SK-MEL-5 (cell line): ENCODE measurements at regions not wholly inside any gene's neighbourhood (a gene's known extent, or its start where the extent isn't known, plus 50 kb on each side); places are given as distances from the start of the nearest gene placed in this dataset.
A peak's percentile ranks its signal among the peaks of the same experiment; 100 is the strongest.

Experiments
- DNase-seq: peaks from one replicate; pipeline ENCODE4 v3.0.0-alpha.2; 2016; ENCODE audit warnings: low read depth, low spot score
- in situ Hi-C: cut with HindIII; loops from 2 replicates; pipeline ENCODE4 v1.10.0; 2016; ENCODE audit warnings: low sequenced_read_pairs, high pct_unique_total_duplicates, low pct_unique_long_range_greater_than_20kb

DNA sequence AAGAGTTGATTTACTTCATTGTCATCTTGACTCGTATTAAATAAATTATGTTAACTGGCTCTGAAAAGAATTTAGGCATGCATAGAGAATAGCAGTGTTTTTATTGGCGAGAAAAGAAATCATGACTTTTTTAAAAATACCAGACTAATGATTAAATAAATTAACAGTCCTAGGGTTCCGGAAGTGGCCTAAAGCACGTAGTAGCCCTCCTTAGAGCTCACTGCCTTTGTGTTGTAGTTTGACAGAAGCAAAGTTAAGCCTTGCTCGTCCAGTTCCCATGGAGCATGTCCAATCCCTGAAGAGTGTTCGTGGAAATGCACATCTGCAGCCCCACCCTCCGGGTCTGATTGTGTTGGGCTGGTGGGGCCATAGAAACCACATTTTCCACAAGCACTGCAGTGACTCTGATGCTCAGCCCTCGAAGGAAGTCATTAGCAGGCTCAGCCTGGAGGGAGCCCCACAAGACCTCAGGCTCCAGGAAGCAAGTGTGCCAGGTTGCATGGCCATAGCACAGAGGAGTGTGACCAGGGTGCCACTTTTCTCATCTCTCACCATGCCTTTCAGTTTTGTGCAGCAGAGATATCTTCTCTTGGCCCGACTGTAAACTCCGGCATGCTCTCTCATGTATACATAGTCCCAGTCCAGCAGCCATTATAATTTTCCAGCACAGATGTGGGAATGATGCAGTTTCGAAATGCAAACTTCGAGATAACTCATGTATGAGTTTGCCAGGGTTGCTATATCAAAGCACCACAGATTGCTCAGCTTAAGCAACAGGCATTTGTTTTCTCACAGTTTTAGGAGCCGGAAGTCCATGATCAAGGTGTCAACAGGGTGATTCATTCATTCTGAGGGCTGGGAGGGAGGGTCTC is 188.6 kb upstream of the SH3BP4 start:
- in situ Hi-C loops, result no loop called here
- no peak for DNase-seq

DNA sequence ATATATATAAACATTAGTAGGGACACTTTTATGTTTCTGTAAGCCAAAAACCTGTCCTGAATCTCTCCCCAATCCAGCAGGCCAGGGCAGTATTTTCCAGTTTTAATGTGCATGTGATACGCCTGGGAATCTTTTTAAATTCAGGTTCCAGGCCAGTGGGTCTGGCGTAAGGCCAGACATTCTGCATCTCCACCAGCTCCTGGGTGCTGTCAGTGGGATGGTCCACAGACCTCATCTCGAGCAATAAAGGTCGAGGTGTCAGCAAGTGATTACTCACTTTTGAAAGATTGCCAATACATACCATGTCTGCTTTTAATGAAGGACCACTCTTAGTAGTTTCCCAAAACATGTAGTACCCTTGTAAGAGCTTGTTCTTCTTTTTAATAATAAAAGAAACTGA is 189.9 kb upstream of the SH3BP4 start:
- DNase-seq, result no peak
- in situ Hi-C loops, result no loop called here

DNA sequence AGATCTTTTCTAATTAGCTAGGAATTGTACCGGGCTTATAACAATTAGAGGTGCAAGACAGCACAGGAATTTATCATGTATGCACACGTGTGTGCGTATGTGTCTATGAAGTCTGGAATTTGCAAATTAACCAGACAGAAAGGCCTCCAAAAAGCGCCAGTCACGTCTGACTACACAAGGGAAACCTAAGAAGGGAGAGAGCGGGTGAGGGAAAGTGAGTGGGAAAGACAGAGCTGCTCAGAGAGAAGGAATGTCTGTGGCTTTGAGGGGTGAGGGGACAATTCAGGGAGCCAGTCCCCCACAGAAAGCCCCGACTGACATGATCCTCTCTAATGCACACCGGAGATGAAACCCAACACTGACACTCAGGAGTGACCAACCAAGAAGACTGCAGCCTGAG is 197.7 kb upstream of the SH3BP4 start:
- DNase-seq, result no peak
- in situ Hi-C loops, result no loop called here

DNA sequence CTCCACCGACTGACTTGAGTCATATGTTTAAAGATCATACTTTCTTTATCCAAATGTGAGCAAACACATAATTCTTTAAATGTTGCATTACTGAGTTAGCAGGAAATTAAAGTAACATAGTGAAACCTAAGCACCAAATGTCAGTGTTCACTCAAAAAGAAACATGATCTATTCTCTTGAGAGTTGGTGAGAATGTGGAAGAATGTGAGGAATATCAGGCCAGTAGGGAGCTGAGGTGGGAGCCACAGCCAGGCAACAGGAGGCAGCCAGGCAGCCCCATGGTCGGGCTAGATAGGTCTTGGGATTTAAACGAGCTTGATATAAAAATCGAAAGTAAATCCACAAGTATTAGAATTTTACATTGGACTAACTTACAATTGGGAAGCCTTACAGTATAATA is 198.1 kb upstream of the SH3BP4 start:
- no peak for DNase-seq
- in situ Hi-C loops, result no loop called here

DNA sequence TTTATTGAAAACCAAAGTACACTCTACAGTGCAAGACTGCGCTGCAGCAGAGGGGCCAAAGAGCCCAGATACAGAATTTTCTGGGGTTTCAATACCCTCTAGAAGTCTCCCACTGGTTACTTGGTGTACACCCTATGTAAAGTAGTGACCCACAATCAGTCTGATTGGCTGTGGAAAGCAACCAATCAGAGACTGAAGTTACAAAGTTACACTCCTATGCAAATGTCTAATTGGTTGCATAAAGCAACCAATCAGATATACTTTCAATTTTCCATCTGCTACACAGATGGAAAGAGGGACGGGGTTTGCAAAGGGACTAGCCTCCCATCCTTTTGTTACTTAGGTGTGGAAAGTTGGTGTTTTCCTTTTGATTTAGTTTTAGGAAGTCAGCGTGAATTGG is 198.9 kb upstream of the SH3BP4 start:
- in situ Hi-C loops, result no loop called here
- DNase-seq, result peak; percentile 10

DNA sequence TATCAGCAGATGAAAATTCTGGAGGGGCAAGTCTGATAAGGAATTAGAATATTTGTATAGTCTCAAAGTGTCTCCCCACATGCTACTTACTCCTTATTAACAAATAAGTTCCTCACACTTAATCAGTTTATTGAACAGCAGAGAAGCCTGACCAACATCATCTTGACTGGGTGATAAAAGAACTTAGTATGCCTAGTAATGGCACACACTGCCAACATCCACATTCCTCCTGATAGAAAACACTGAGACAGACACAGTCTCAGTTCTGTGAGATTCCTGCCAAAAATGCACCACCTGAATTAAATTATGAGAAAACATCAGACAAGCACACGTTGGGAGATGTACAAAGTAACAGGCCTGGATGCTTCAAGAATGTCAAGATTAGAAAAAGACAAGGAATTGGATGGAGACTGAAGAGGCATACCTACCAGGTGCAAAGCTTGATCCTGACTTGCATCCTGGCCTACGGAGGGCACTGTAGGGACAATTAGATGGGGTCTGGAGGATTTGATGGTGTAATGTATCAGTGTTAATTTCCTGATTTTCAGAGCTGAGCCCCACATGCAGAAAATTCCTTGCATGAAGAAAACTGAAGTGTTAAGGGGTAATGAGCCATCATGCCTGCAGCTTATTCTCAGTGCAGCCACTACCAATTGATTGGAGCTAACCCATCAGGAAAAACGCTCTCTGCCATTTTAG is 200.4 kb upstream of the SH3BP4 start:
- in situ Hi-C loops, result no loop called here
- DNase-seq, result no peak

DNA sequence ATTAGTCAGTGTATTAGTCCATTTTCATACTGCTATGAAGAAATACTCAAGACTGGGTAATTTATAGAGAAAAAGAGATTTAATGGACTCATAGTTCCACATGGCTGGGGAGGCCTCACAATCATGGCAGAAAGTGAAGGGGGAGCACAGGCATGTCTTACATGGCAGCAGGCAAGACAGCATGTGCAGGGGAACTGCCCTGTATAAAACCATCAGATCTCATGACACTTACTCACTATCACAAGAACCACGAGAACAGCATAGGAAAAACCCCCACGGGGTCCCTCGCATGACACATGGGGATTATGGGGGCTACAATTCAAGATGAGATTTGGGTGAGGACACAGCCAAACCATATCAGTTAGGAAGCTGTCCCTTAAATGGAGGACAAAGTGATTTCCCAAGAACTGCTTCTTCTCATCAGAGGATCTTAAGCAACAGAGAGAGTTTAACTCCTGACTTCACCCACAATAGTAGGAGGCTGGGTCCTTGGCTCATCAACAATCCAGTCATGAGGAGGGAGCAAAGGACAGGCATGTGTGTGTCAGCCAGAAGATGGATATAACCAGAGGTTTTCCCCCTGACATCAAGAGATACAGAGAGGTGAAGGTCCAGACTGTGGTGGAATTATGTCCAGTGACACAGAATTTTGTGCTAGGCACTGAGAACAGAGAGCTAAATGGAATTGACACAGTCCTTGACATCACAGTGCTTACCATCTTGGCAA is 203.8 kb upstream of the SH3BP4 start:
- DNase-seq, result no peak
- in situ Hi-C loops, result no loop called here

DNA sequence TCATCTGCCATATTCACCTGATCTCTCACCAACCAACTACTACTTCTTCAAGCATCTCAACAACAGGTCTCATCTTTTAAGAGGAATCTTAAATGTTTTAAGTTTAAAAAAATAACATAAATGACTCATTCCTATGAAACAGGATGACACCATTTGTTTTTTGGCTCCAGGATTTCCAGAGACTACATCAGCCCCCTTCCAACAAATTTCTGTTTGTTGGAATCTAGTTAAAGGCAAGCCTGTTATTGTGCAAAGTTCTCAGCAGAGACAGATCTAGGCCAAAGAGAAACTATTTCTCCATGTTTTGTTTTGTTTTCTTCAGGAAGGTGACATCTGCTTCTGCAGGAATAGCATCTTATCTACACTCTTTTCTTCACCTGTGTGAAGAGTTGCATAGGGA is 204.8 kb upstream of the SH3BP4 start:
- DNase-seq, result no peak
- in situ Hi-C loops, result no loop called here

DNA sequence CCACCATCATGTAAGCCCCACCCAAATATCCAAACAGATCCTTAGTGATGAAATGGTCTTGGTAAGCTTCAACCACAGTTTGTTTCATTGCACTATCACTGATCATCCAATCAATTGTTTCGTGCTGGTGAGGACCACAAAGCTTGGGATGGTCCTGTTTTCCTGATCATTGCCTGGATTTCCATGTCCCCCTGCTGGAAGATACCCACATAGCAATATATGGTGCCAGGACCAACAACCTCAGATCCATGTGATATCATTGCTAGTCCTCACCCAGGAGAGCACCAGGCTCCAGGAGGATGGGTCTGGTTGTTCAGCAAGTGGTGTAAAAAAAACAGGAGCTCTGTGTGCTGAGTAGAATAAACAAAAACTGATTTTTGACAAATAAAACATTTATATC is 206.5 kb upstream of the SH3BP4 start:
- peak; percentile 54 for DNase-seq
- in situ Hi-C loops, result no loop called here

DNA sequence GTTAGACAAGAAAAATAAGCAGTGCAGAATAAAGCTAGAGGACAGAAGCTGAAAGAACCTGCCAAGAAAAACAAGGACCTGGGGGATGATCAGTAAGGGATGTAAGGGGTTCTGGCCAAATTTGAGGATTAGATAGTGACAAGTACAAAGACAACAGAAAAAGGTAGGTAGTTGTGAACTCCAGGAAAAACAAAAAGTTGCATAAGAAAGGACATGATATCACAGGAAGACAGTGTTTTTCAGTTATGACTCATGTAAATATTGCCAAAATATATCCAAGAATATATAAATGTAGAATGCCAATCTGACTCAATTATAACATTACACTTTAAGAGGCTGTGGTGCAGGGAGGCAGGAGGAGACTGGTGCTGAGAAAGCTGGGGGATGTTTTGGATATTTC is 209.8 kb upstream of the SH3BP4 start:
- in situ Hi-C loops, result no loop called here
- no peak for DNase-seq

DNA sequence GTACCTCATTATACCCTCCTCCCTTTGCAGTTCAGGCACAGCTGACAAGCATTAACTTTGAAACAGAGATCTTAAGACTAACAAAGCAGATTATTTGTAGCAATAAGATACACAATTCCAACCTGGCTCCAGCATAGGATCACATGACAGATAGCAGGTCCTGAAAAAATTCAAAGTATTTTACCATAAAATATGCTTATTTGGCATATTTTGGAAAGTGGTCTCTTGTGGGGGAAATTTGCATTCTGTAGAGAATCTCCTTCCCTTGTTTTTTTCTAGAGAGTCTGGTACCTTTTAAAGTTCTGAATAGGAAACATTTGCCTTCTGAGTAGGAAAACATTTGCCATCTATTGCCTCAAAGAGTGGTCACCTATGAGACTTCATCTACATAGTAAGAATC is 212.8 kb upstream of the SH3BP4 start:
- in situ Hi-C loops, result no loop called here
- DNase-seq, result no peak

DNA sequence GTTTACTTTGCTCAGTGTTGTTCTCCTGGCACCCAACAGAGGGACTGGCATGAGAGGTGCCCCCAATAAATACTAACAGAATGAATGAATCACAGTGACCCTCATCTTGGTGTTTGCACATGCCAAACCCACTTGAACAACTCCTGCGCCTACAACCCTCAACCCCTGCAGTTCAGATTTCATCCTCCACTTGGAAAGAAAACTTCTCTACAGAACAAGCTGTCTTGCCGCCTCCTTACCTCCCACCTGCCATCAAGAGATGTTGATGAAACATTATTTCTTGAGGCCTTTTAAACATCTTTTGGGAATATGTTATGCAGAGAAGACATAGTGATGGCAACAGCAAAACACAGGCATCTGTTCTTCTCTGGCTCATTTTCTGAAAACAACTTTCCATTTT is 216.0 kb upstream of the SH3BP4 start:
- no peak for DNase-seq
- in situ Hi-C loops, result no loop called here

DNA sequence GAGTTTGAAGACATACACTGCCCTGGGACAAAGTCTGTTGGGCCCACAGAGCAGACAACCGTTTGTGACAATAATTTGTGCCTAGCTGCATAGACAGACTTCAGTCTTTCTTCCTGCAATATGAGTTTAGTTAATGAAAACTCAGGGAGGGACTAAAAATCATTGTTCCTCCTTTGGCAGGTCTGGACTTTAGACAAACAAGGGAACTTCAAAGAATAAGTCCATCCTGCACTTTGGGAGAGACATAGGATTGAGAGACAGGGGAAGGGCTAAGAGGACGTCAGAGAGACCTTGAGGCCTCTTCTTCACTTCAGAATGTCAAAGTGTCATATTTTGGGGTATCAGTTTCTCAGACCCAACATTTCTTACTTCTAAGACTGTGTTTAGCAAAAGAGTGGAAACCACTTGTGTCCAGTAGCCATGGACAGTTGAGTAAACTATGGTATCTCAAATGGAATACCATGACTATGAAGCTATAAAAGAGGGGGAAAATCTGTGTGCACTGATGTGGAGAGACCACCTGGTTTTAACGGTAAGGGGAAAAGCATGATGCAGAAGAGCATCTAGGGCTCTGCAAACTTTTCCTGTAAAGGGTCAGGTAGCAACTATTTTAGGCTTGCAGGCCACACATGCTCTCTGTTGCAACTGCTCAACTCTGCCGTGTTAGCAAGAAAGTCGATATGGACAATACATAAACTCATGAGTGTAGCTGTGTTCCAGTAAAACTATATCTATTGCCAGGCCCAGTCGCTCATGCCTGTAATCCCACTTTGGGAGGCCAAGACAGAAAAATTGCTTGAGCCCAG is 217.8 kb upstream of the SH3BP4 start:
- in situ Hi-C loops, result no loop called here

DNA sequence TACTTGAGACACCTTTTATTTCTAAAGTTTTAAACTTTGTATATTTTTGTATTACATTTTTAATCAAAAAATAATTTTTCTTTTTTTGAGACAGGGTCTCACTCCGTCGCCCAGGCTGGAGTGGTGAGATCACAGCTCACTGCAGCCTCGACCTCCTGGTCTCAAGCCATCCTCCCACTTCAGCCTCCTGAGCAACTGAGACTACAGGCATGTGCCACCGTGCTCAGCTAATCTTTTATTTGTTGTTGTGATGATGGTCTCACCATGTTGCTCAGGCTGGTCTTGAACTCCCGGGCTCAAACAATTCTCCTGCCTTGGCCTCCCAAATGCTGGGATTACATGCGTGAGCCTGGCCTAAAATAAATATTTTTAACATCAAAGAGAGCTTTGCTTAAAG is 218.7 kb upstream of the SH3BP4 start:
- DNase-seq, result no peak
- in situ Hi-C loops, result no loop called here

More for the DNA sequence above, 217.8 kb upstream of the SH3BP4 start:
- no peak for DNase-seq

DNA sequence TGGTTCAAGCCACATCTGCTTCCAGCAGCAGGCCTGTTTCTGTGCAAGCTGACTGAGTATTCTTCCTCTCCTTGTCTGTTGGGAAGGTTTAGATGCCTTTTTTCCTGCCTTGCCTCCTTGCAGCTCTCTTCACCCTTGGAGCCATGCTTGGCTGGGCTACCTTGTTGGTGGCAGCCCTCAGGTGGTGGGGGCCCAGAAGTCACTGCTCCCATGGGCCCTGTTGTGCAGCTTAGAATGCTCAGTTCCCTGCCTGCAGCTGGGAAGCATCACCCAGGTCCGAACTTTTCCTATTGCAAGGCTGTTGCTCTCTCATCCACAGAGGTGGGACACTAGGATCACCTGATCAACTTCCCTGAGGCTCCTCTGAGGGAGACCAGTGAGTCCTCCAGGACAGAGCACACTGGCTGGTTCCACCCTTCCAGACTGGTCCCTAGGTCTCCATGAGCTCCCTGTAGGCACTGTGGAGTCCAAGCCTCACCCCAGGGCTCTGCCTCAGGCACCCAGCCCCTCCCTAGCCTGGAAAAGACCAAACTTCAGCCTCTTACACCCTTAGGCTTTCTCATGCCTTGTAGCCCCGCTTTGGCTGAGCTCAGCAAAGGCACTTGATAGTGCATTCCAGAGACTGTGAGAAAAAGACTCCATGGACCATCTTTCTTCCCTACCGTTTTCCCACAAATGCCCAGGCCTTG is 219.3 kb upstream of the SH3BP4 start:
- DNase-seq, result no peak
- in situ Hi-C loops, result no loop called here

DNA sequence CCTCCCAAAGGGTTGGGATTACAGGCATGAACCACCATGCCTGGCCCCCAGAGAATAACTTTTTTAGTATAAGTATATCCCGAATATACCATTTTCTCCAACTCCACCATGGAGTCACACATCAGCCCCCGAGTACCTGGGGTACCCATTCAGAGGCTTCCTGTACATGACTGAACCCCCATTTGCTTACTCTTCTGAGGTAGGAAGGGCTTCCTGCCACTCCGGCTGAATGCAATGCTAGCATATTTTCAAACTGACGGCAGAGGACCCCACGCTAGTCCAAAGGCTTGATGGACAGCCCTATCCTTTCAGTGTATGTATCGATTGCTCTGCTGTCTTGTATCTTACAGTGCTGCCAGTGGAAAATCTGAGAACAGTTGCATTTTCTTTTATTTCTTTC is 220.6 kb upstream of the SH3BP4 start:
- no peak for DNase-seq
- in situ Hi-C loops, result no loop called here

DNA sequence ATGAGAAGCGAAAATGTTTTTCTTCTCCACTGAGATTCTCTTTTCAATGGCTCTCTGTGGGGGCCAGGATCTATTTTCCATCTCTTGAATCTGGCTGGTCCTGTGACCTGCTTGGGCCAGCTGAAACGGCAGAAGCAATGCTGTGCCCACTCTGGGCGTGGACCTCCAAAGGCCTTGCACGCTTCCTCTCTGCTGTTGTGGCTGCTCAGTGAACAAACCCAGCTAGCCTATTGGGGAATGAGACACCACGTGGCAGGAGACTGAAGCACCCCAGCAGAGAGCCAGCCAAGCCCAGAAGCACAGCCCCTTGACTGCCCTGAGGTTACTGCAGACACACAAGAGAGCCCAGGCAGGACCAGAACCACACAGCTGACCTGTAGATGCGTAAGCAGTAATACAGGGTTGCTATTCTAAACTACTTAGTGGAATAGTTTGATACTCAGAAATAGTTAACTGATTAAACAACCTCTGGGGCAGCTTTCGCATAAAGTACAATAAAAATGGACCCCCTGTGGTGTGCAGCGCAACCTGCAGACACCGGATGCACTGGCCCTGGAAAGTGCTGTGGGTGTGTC is 221.7 kb upstream of the SH3BP4 start:
- in situ Hi-C loops, result no loop called here
- DNase-seq, result no peak
